ENCODE measurements at regions not wholly inside any gene's neighbourhood (a gene's known extent, or its start where the extent isn't known, plus 50 kb on each side); places are given as distances from the start of the nearest gene placed in this dataset.
A peak's percentile ranks its signal among the peaks of the same experiment; 100 is the strongest.

DNA sequence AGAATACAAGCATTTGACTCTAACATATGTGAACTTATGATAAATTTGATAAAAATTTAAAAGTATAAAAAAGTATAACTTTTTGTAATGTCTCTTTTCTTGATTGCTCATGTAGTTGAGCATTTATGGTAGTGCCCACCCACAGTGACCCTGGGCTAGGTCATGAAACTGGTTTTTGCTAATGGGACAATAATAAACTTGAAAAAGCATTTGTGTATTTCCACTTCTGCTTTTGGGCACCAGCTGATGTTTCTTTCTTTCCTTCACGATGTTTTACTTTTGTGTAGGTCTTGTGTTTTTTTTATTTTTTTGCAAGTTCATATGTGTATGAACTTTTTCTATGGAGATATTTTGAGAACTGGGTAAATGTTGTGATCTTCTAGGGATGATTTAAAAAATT is 313.1 kb downstream of the CBLL2 start:
- H3K56ac ChIP-seq (ENCODE audit: insufficient read length, low read depth, low read length) = no peak overlapping the region

More for the DNA sequence above, 313.1 kb downstream of the CBLL2 start:
- Histone ChIP-seq H3K79me2 (ENCODE audit: insufficient read depth, low read length) (no peaks in the 10 kb centered on the region), H3K9ac (ENCODE audit: extremely low read depth, insufficient read length, low read length) (no peak overlapping the region), H4K91ac (ENCODE audit: insufficient read length, low read depth, low read length) (no peak overlapping the region), H4K5ac (ENCODE audit: insufficient read length, low read depth, low read length) (no peak overlapping the region), H2AK5ac (ENCODE audit: insufficient read length, low read length) (no peak overlapping the region), H3K14ac (ENCODE audit: insufficient read depth, low read length) (no peak overlapping the region), H3K23ac (ENCODE audit: insufficient read length, low read depth, low read length) (no peak overlapping the region), H3K4ac (ENCODE audit: low read depth, low read length) (no peak overlapping the region), H3T11ph (ENCODE audit: low read length) (no peak overlapping the region), H3K23me2 (ENCODE audit: insufficient read length, low read depth, low read length, poor library complexity, severe bottlenecking) (no peaks in the 10 kb centered on the region), H2BK20ac (ENCODE audit: low read depth, low read length, poor library complexity, severe bottlenecking) (no peak overlapping the region), H3K27ac (ENCODE audit: insufficient read length, low read depth, low read length) (no peak overlapping the region), H3K4me2 (ENCODE audit: insufficient read depth, insufficient read length, low read length) (no peak overlapping the region), H2BK12ac (ENCODE audit: insufficient read length, low read depth, low read length) (no peak overlapping the region), H2AFZ (ENCODE audit: low read length) (no peak overlapping the region), H3K18ac (ENCODE audit: insufficient read length, low read depth, low read length) (no peak overlapping the region), H2BK5ac (ENCODE audit: insufficient read length, low read length) (no peak overlapping the region), H3K79me1 (ENCODE audit: insufficient read depth, low read depth, low read length, poor library complexity, severe bottlenecking) (no peaks in the 10 kb centered on the region), H2BK120ac (ENCODE audit: low read depth, low read length, poor library complexity, severe bottlenecking) (no peak overlapping the region), H3K4me1 (ENCODE audit: insufficient read depth, low read length) (no peaks in the 10 kb centered on the region), H2BK15ac (ENCODE audit: low read depth, low read length) (no peak overlapping the region), H3K27me3 (ENCODE audit: insufficient read depth, low read length) (no peaks in the 10 kb centered on the region), H4K20me1 (ENCODE audit: control insufficient read depth, insufficient read depth, insufficient read length) (no peaks in the 10 kb centered on the region), H3K9me3 (ENCODE audit: control insufficient read depth, low read depth, low read length) (no peaks in the 10 kb centered on the region), H4K8ac (replicated peaks; ENCODE audit: insufficient read length, low read depth, low read length) (no peak overlapping the region)
- DNase-seq = no peak
- H3K4me1 Mint-ChIP-seq = peaks cover 14 to 17% of the 10 kb centered on the region in 2 experiments
- no peak overlapping the region for H3K4me3 Mint-ChIP-seq
- WGBS (ENCODE audit: extremely low coverage, insufficient read length, low lambda C conversion rate) = no CpG with 5 or more reads among the region's 1 CpG
- peaks cover 4 to 13% of the 10 kb centered on the region in 2 experiments for H3K9me3 Mint-ChIP-seq
- H3K27ac Mint-ChIP-seq = peak overlapping the region in 1 of 3 experiments; percentile 17; a peak in 1 of 7 replicates
- TF ChIP-seq, protein P1, sequence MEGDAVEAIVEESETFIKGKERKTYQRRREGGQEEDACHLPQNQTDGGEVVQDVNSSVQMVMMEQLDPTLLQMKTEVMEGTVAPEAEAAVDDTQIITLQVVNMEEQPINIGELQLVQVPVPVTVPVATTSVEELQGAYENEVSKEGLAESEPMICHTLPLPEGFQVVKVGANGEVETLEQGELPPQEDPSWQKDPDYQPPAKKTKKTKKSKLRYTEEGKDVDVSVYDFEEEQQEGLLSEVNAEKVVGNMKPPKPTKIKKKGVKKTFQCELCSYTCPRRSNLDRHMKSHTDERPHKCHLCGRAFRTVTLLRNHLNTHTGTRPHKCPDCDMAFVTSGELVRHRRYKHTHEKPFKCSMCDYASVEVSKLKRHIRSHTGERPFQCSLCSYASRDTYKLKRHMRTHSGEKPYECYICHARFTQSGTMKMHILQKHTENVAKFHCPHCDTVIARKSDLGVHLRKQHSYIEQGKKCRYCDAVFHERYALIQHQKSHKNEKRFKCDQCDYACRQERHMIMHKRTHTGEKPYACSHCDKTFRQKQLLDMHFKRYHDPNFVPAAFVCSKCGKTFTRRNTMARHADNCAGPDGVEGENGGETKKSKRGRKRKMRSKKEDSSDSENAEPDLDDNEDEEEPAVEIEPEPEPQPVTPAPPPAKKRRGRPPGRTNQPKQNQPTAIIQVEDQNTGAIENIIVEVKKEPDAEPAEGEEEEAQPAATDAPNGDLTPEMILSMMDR (conservative IDR thresholded peaks at IDR 0.05) = no peak
- no peaks in the 10 kb centered on the region for H3K27me3 Mint-ChIP-seq (ENCODE audit: low read depth)
- H3K36me3 Mint-ChIP-seq (ENCODE audit: insufficient read depth in 1 of 3, low read depth in 3 of 3) = no peaks in the 10 kb centered on the region; a peak in 2 of 7 replicates
